K562 (cell line): ENCODE measurements at regions not wholly inside any gene's neighbourhood (a gene's known extent, or its start where the extent isn't known, plus 50 kb on each side); places are given as distances from the start of the nearest gene placed in this dataset.

Experiments used
- ATAC-seq: fragments of 200-7000 bp; cut with Tn5 transposase; 3 replicates; pipeline ENCODE4 v1.9.1; 2020; ENCODE audit warnings: moderate library complexity
- BruUV-seq: library from RNA; stranded (reverse); fragments of 400-500 nt; replicated peaks from 2 replicates; lab custom pipeline; 2021; lab: Mats Ljungman, UMichigan
- CTCF ChIA-PET: fragments of 300-600 bp; formaldehyde crosslinking; extraction: SDS; loops from one replicate; lab custom pipeline; 2021; ENCODE audit warnings: low intra/inter-chr PET ratio; lab: Yijun Ruan, JAX
- POLR2A ChIA-PET: fragments of 300-600, 350-650 bp; sonication (Branson Sonifier 250); formaldehyde crosslinking; extraction: SDS; loops from one replicate; lab custom pipeline; 2021; ENCODE audit warnings: antibody characterized with exemption, inconsistent platforms; lab: Yijun Ruan, JAX
- DNase-seq, 4 experiments: peaks; one replicate each; pipeline versions ENCODE4 v3.0.0 to v3.0.0-alpha.2; 2011 to 2018; ENCODE audit warnings: low spot score in 3 of 4, mixed read lengths in 3 of 4; ENCODE audit errors: extremely low read depth in 1 of 4
- FAIRE-seq: peaks from 2 replicates; lab custom pipeline; 2011; peaks lifted over from hg19 to GRCh38; lab: Jason Lieb, UNC
- H2AFZ ChIP-seq: 2 replicates; pipeline ENCODE4 v1.6.0; 2011; ENCODE audit warnings: low read depth, low read length, control low read depth, inconsistent platforms
- H3K27ac ChIP-seq: fragments of 200-600 bp; 3 replicates; pipeline ENCODE4 v1.8.0; 2011; ENCODE audit warnings: low read depth, mild to moderate bottlenecking, control low read depth, inconsistent platforms, low read length, moderate library complexity, mixed read lengths; ENCODE audit errors: extremely low read depth
- H3K27me3 ChIP-seq, 2 experiments: fragments of 300-600 bp in 1 of 2; 2 replicates in 1 of 2; 3 replicates in 1 of 2; pipeline versions ENCODE4 v1.6.0 to v1.8.0; 2011; ENCODE audit warnings: inconsistent platforms in 2 of 2, low read length in 2 of 2, mild to moderate bottlenecking in 1 of 2, mixed read lengths in 1 of 2, moderate library complexity in 1 of 2; ENCODE audit not compliant: control insufficient read depth in 2 of 2, insufficient read depth in 2 of 2
- H3K36me3 ChIP-seq: fragments of 300-600 bp; 3 replicates; pipeline ENCODE4 v1.8.0; 2011; ENCODE audit warnings: mild to moderate bottlenecking, low read length, inconsistent platforms; ENCODE audit not compliant: control insufficient read depth, insufficient read depth
- H3K4me1 ChIP-seq, 2 experiments: fragments of 200-600 bp in 1 of 2; replicated peaks in 1 of 2; 2 replicates in 1 of 2; 3 replicates in 1 of 2; pipeline versions ENCODE4 v1.5.1 to v1.8.0; 2011; ENCODE audit warnings: inconsistent platforms in 2 of 2, low read length in 2 of 2, mild to moderate bottlenecking in 1 of 2, mixed read lengths in 1 of 2, moderate library complexity in 1 of 2; ENCODE audit not compliant: control insufficient read depth in 2 of 2, insufficient read depth in 2 of 2
- H3K4me2 ChIP-seq: 2 replicates; pipeline ENCODE4 v1.6.1; 2011; ENCODE audit warnings: low read length, control low read depth, inconsistent platforms, mixed read lengths; ENCODE audit not compliant: insufficient read depth
- H3K4me3 ChIP-seq: fragments of 200-600 bp; sonication (generic), shearing (Covaris generic); 2 replicates; pipeline ENCODE4 v1.5.1; 2016; ENCODE audit warnings: control low read depth, inconsistent platforms
- H3K79me2 ChIP-seq: fragments of 200-600 bp; 3 replicates; pipeline ENCODE4 v1.8.0; 2011; ENCODE audit warnings: low read length, inconsistent platforms; ENCODE audit not compliant: control insufficient read depth, insufficient read depth
- H3K9ac ChIP-seq, 2 experiments: 2 replicates each; pipeline versions ENCODE4 v1.6.0 to v1.6.1; 2011; ENCODE audit warnings: low read depth in 2 of 2, low read length in 2 of 2, control low read depth in 1 of 2, inconsistent platforms in 1 of 2, mild to moderate bottlenecking in 1 of 2, mixed read lengths in 1 of 2; ENCODE audit not compliant: insufficient read depth in 1 of 2
- H3K9me1 ChIP-seq: one replicate; pipeline ENCODE4 v1.6.0; 2011; ENCODE audit warnings: inconsistent platforms, mild to moderate bottlenecking, low read length, moderate library complexity; ENCODE audit not compliant: control insufficient read depth, insufficient read depth
- H3K9me3 ChIP-seq: replicated peaks from 2 replicates; pipeline ENCODE4 v1.5.1; 2011; ENCODE audit warnings: low read depth, low read length, inconsistent platforms; ENCODE audit not compliant: control insufficient read depth, insufficient read depth
- H4K20me1 ChIP-seq: replicated peaks from 2 replicates; pipeline ENCODE4 v1.6.1; 2011; ENCODE audit warnings: low read length, inconsistent platforms, mixed read lengths; ENCODE audit not compliant: control insufficient read depth, insufficient read depth
- CXXC5 ChIP-seq: fragments of 250-450 bp; sonication (Bioruptor Pico); IDR thresholded peaks from 2 replicates; pipeline ENCODE4 v1.8.0; 2022; ENCODE audit warnings: inconsistent platforms, mild to moderate bottlenecking, moderate library complexity
- FOXP4 ChIP-seq: sonication (generic); formaldehyde crosslinking; IDR thresholded peaks from 2 replicates; pipeline ENCODE4 v1.8.0; 2022; ENCODE audit warnings: mild to moderate bottlenecking, missing genetic modification reagents, borderline replicate concordance
- HNRNPUL1 ChIP-seq: fragments of 200-400 bp; formaldehyde crosslinking; IDR thresholded peaks from 2 replicates; pipeline ENCODE4 v1.6.1; 2017; ENCODE audit warnings: low read length
- POLR3G ChIP-seq: IDR thresholded peaks from 2 replicates; pipeline ENCODE4 v1.6.1; 2011; ENCODE audit not compliant: insufficient read length, insufficient replicate concordance; ENCODE audit errors: extremely low read depth
- ZBTB5 ChIP-seq: fragments of 450-650 bp; IDR thresholded peaks from 2 replicates; pipeline ENCODE4 v1.6.1; 2017; ENCODE audit warnings: antibody characterized with exemption
- ZNF512 ChIP-seq: IDR thresholded peaks from 2 replicates; pipeline ENCODE4 v1.6.1; 2016; ENCODE audit warnings: missing genetic modification characterization, missing compliant biosample characterization
- WGBS: fragments of 100-300 bp; shearing (Covaris generic); methylation state at CpG from one replicate; pipeline ENCODE4 v1.1.6; 2016; ENCODE audit warnings: low coverage, mixed read lengths; ENCODE audit not compliant: insufficient coverage; ENCODE audit errors: missing lambda C conversion rate; 5-methylcytosine and 5-hydroxymethylcytosine counted together
- in situ Hi-C: fragments of 300-500 bp; cut with MboI; formaldehyde crosslinking; loops from 4 replicates; pipeline ENCODE4 v1.15.0; 2018; ENCODE audit warnings: inconsistent platforms, mixed read lengths
- intact Hi-C: fragments of 100-400 bp; cut with micrococcal nuclease; formaldehyde crosslinking; loops from 2 replicates; pipeline ENCODE4 v1.14.2; 2022

GRCh38 chr2:88868861-88869260 lies 177.4 kb downstream of the RPIA start (continued):
- TF ChIP-seq FOXP4 (CRISPR knock-in tag) (no peak), ZBTB5 (no peak), POLR3G (no peak), HNRNPUL1 (no peak)

- Histone ChIP-seq H3K4me3 (no peak overlapping the region), H4K20me1 (no peaks in the 10 kb centered on the region), H3K27me3 (peaks cover 0 to 9% of the 10 kb centered on the region in 2 experiments; a peak in 2 of 5 replicates), H3K4me1 (no peaks in the 10 kb centered on the region), H3K79me2 (no peaks in the 10 kb centered on the region), H3K9ac (no peak overlapping the region), H2AFZ (no peak overlapping the region), H3K36me3 (no peaks in the 10 kb centered on the region), H3K4me2 (no peak overlapping the region), H3K9me1 (no peaks in the 10 kb centered on the region), H3K9me3 (no peaks in the 10 kb centered on the region), H3K27ac (no peak overlapping the region)
- ChIA-PET CTCF (interaction anchor here (0.7 kb wide), 1 partner anchor 101 kb away, joined by 5 read pairs; no protein-coding TSS in a partner anchor), POLR2A (no interaction called here)
- no peak for DNase-seq
- no peak for ATAC-seq
- peak; percentile 97 for TF ChIP-seq ZNF512 (tag)
- no peak for TF ChIP-seq CXXC5 (CRISPR knock-in tag)
- no TSS peak for BruUV-seq
- WGBS: 0% methylated on average over 2 of the region's 2 CpGs
- intact Hi-C loops: loop anchor here (5.0 kb wide), 1 partner anchor 38 kb away; no protein-coding TSS in a partner anchor
- in situ Hi-C loops: no loop called here
- FAIRE-seq: no peak
Observed at GRCh38 chr2:88870267-88870839, 178.9 kb downstream of the RPIA start.
